B cell (primary cell): ENCODE measurements at regions not wholly inside any gene's neighbourhood (a gene's known extent, or its start where the extent isn't known, plus 50 kb on each side); places are given as distances from the start of the nearest gene placed in this dataset.

ENCODE experiments used
- ATAC-seq: fragments of 200-7000 bp; cut with Tn5 transposase; one replicate; pipeline ENCODE4 v1.10.0; 2021; ENCODE audit warnings: low read depth, mild to moderate bottlenecking, moderate number of reproducible peaks, moderate library complexity
- CTCF ChIA-PET: fragments of 350-600 bp; sonication (Branson Sonifier 250); formaldehyde crosslinking; loops from one replicate; lab custom pipeline; 2021; ENCODE audit warnings: antibody characterized with exemption, inconsistent platforms; lab: Charles Lee
- POLR2A ChIA-PET: fragments of 350-600 bp; sonication (Branson Sonifier 250); formaldehyde crosslinking; loops from one replicate; lab custom pipeline; 2021; ENCODE audit warnings: antibody characterized with exemption; lab: Charles Lee
- DNase-seq: peaks from one replicate; pipeline ENCODE4 v3.0.0; 2013
- H2AFZ ChIP-seq: 2 replicates; pipeline ENCODE4 v1.6.1; 2012; ENCODE audit warnings: mild to moderate bottlenecking, low read depth, low read length; ENCODE audit not compliant: insufficient read depth, poor library complexity, severe bottlenecking
- H3K27ac ChIP-seq, 2 donors: 1 replicate in 1 of 2; 2 replicates in 1 of 2; pipeline ENCODE4 v1.5.1; 2012 to 2013; ENCODE audit warnings: low read length in 2 of 2, mild to moderate bottlenecking in 2 of 2, moderate library complexity in 1 of 2
- H3K27me3 ChIP-seq, 4 experiments: fragments of 200-600 bp in 1 of 4; sonication (generic) in 1 of 4; replicated peaks in 1 of 4; 1 replicate in 2 of 4; 2 replicates in 2 of 4; pipeline versions ENCODE4 v1.6.1 to v1.7.0; 2013 to 2016; ENCODE audit warnings: low read length in 3 of 4, mild to moderate bottlenecking in 2 of 4, mixed read lengths in 1 of 4, moderate library complexity in 1 of 4; ENCODE audit not compliant: insufficient read depth in 4 of 4, control insufficient read depth in 3 of 4; ENCODE audit errors: control extremely low read depth in 1 of 4
- H3K36me3 ChIP-seq, 2 experiments: replicated peaks in 1 of 2; 1 replicate in 1 of 2; 2 replicates in 1 of 2; pipeline versions ENCODE4 v1.6.1 to v1.7.1; 2013; ENCODE audit warnings: low read length in 1 of 2; ENCODE audit not compliant: insufficient read depth in 2 of 2, control insufficient read depth in 1 of 2; ENCODE audit errors: control extremely low read depth in 1 of 2, extremely low read depth in 1 of 2
- H3K4me1 ChIP-seq, 2 donors: fragments of 200-600 bp in 1 of 2; sonication (generic) in 1 of 2; 1 replicate in 1 of 2; 2 replicates in 1 of 2; pipeline versions ENCODE4 v1.5.1 to v1.6.1; 2013 to 2017; ENCODE audit warnings: low read length in 2 of 2; ENCODE audit not compliant: control insufficient read depth in 2 of 2, insufficient read depth in 2 of 2
- H3K4me2 ChIP-seq: replicated peaks from 2 replicates; pipeline ENCODE3; 2012; ENCODE audit warnings: mild to moderate bottlenecking, low read depth, low read length; ENCODE audit not compliant: poor library complexity, severe bottlenecking
- H3K4me3 ChIP-seq, 5 experiments: fragments of 200-600 bp in 1 of 5; sonication (generic) in 1 of 5; 1 replicate in 3 of 5; 2 replicates in 2 of 5; pipeline versions ENCODE4 v1.5.1 to v1.7.0; 2011 to 2016; ENCODE audit warnings: low read length in 4 of 5, mild to moderate bottlenecking in 4 of 5, low read depth in 2 of 5, control low read depth in 1 of 5, moderate library complexity in 1 of 5; ENCODE audit not compliant: insufficient read depth in 1 of 5; ENCODE audit errors: control extremely low read depth in 1 of 5, extremely low read depth in 1 of 5
- H3K79me2 ChIP-seq: fragments of 200-600 bp; sonication (generic); one replicate; pipeline ENCODE4 v1.6.0; 2016; ENCODE audit warnings: low read length; ENCODE audit not compliant: control insufficient read depth, insufficient read depth
- H3K9ac ChIP-seq: fragments of 200-600 bp; sonication (generic); 2 replicates; pipeline ENCODE4 v1.6.1; 2017; ENCODE audit warnings: mild to moderate bottlenecking, low read length, moderate library complexity
- H3K9me3 ChIP-seq, 3 donors: one replicate each; pipeline versions ENCODE4 v1.6.1 to v1.7.1; 2013; ENCODE audit warnings: low read length in 2 of 3; ENCODE audit not compliant: control insufficient read depth in 2 of 3, insufficient read depth in 1 of 3; ENCODE audit errors: control extremely low read depth in 1 of 3
- H4K20me1 ChIP-seq: 2 replicates; pipeline ENCODE4 v1.6.0; 2012; ENCODE audit warnings: mild to moderate bottlenecking, low read length; ENCODE audit not compliant: insufficient read depth, control insufficient read depth, poor library complexity, severe bottlenecking
- H3K27ac Mint-ChIP-seq: one replicate; pipeline ENCODE4 v1.8.0; 2021; ENCODE audit warnings: mixed read lengths
- H3K27me3 Mint-ChIP-seq: one replicate; pipeline ENCODE4 v1.8.0; 2021; ENCODE audit warnings: mixed read lengths
- H3K4me1 Mint-ChIP-seq: one replicate; pipeline ENCODE4 v1.8.0; 2021; ENCODE audit warnings: mixed read lengths
- H3K4me3 Mint-ChIP-seq: one replicate; pipeline ENCODE4 v1.8.0; 2021; ENCODE audit warnings: mixed read lengths
- H3K9me3 Mint-ChIP-seq: one replicate; pipeline ENCODE4 v1.8.0; 2022; ENCODE audit warnings: mixed read lengths; ENCODE audit not compliant: insufficient read depth
- EZH2 ChIP-seq: IDR thresholded peaks from 2 replicates; pipeline ENCODE4 v1.6.1; 2012; ENCODE audit warnings: borderline replicate concordance, low read depth, mild to moderate bottlenecking, moderate library complexity, low read length; ENCODE audit not compliant: insufficient read depth, poor library complexity, severe bottlenecking
- WGBS: methylation state at CpG from one replicate; pipeline ENCODE4 v1.1.5; 2013; ENCODE audit warnings: missing lambda C conversion rate; ENCODE audit not compliant: insufficient coverage; 5-methylcytosine and 5-hydroxymethylcytosine counted together
- intact Hi-C: fragments of 100-400 bp; cut with micrococcal nuclease; formaldehyde crosslinking; loops from one replicate; pipeline ENCODE4 v1.10.0; 2022
- TF ChIP-seq, protein P1 (sequence below): fragments of 200-600 bp; IDR thresholded peaks from one replicate; pipeline ENCODE4 v1.8.0; 2022; ENCODE audit warnings: antibody characterized with exemption, mild to moderate bottlenecking

DNA sequence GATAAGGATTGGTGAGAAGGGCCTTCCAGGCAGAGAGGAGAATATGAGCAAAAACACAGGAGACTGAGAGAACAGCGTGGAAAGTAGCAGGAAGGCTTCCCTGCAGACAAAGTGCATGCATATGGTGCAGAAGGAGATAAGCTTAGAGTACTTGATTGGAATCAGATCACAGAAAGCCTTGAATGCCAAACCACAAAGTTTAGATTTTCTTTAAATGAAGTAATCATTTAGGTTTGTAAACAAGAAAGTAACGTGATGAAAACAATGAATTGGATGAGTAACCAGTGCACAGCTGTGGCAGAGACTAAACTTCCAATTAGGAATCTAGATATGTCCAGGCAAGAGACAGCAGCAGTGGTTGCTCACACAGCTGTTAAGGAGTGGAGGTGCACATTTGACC, 83.8 kb upstream of the C1QTNF7 start:
- H3K27ac ChIP-seq: no peak overlapping the region
- no peaks in the 10 kb centered on the region for H3K27me3 ChIP-seq
- ATAC-seq (no peak), DNase-seq (no peak)
- H3K9me3 ChIP-seq: peaks cover 0 to 6% (median 0%) of the 10 kb centered on the region in 3 donors
- H3K4me1 ChIP-seq: peaks cover 11% of the 10 kb centered on the region in 2 donors
- H3K4me2 ChIP-seq: no peak overlapping the region
- Mint-ChIP-seq H3K9me3 (no peaks in the 10 kb centered on the region), H3K27me3 (peaks cover 12% of the 10 kb centered on the region), H3K4me1 (peaks cover 13% of the 10 kb centered on the region), H3K27ac (no peak overlapping the region), H3K4me3 (no peak overlapping the region)
- H3K79me2 ChIP-seq: no peaks in the 10 kb centered on the region
- no peak overlapping the region for H3K4me3 ChIP-seq
- H3K36me3 ChIP-seq: peaks cover 0 to 1% of the 10 kb centered on the region in 2 experiments
- intact Hi-C loops: no loop called here
- no peak overlapping the region for H3K9ac ChIP-seq
- TF ChIP-seq, protein P1, sequence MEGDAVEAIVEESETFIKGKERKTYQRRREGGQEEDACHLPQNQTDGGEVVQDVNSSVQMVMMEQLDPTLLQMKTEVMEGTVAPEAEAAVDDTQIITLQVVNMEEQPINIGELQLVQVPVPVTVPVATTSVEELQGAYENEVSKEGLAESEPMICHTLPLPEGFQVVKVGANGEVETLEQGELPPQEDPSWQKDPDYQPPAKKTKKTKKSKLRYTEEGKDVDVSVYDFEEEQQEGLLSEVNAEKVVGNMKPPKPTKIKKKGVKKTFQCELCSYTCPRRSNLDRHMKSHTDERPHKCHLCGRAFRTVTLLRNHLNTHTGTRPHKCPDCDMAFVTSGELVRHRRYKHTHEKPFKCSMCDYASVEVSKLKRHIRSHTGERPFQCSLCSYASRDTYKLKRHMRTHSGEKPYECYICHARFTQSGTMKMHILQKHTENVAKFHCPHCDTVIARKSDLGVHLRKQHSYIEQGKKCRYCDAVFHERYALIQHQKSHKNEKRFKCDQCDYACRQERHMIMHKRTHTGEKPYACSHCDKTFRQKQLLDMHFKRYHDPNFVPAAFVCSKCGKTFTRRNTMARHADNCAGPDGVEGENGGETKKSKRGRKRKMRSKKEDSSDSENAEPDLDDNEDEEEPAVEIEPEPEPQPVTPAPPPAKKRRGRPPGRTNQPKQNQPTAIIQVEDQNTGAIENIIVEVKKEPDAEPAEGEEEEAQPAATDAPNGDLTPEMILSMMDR: no peak
- no peak for TF ChIP-seq EZH2
- CTCF ChIA-PET: no interaction called here
- 100% methylated on average over 1 of the region's 2 CpGs for WGBS
- POLR2A ChIA-PET: no interaction called here
- no peaks in the 10 kb centered on the region for H4K20me1 ChIP-seq
- no peak overlapping the region for H2AFZ ChIP-seq

GRCh38 chr4:15345134-15345533, 82.7 kb upstream of the C1QTNF7 start:
- 67% methylated on average over 1 of the region's 3 CpGs for WGBS
- POLR2A ChIA-PET: no interaction called here
- Histone ChIP-seq H3K4me2 (peak overlapping the region; percentile 19), H3K4me1 (peaks cover 14 to 20% of the 10 kb centered on the region in 2 donors), H3K27ac (no peak overlapping the region), H4K20me1 (no peaks in the 10 kb centered on the region), H3K9ac (no peak overlapping the region), H3K9me3 (peaks cover 0 to 6% (median 0%) of the 10 kb centered on the region in 3 donors), H3K36me3 (peaks cover 0 to 1% of the 10 kb centered on the region in 2 experiments), H2AFZ (no peak overlapping the region), H3K27me3 (no peaks in the 10 kb centered on the region), H3K4me3 (no peak overlapping the region), H3K79me2 (no peaks in the 10 kb centered on the region)
- intact Hi-C loops: no loop called here
- no peak for TF ChIP-seq EZH2
- TF ChIP-seq, protein P1: no peak
- peaks cover 18% of the 10 kb centered on the region for H3K27me3 Mint-ChIP-seq
- ATAC-seq: no peak
- H3K4me1 Mint-ChIP-seq: peaks cover 21% of the 10 kb centered on the region
- H3K4me3 Mint-ChIP-seq: no peak overlapping the region
- CTCF ChIA-PET: interaction anchor here (0.7 kb wide), 1 partner anchor 51 kb away, joined by 4 read pairs; no protein-coding TSS in a partner anchor
- H3K27ac Mint-ChIP-seq: no peak overlapping the region
- H3K9me3 Mint-ChIP-seq: no peaks in the 10 kb centered on the region
- DNase-seq: no peak
